NCI-H226 (cell line): ENCODE measurements at regions not wholly inside any gene's neighbourhood (a gene's known extent, or its start where the extent isn't known, plus 50 kb on each side); places are given as distances from the start of the nearest gene placed in this dataset.
A peak's percentile ranks its signal among the peaks of the same experiment; 100 is the strongest.

ENCODE experiments used
- DNase-seq: peaks from one replicate; pipeline ENCODE4 v3.0.0-alpha.2; 2015

DNA sequence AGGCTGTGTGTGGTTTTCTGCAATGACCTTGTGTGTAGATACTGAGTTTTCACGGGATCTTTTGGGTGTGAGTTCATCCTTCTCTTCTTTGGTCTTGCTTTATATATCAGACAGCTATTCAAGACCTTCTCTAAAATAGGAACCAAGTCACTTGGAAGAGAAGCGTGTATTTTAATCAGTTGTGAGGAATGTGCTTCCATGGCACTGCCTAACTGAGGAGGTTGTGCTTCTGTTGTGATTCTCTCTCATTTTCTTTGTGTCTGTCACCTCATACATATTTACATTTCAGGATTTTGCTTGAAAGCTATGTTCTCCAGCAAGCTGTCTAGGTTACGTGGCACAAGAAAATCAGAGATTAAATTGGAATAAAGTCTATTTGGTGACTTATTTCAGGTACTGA is 428.7 kb downstream of the QKI start:
- no peak for DNase-seq

DNA sequence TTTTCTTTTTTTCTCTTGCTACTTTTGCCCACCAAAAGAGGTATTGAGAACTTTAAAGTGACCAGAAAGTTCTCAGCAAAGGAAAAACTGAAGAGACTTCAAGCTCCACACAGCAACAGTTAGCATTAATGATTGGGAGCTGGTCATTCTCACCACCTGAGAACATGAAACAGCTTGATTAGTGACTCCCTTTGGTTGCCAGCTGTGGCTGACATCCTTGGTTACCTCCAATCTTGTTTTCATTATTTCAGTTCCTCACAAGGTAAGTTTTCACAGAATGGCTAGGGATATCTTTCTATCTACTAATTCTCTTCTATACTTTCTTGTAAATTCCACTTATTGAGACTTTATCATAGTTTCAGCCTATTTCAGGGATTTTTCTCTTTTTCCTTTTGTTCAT is 427.9 kb downstream of the QKI start:
- no peak for DNase-seq

DNA sequence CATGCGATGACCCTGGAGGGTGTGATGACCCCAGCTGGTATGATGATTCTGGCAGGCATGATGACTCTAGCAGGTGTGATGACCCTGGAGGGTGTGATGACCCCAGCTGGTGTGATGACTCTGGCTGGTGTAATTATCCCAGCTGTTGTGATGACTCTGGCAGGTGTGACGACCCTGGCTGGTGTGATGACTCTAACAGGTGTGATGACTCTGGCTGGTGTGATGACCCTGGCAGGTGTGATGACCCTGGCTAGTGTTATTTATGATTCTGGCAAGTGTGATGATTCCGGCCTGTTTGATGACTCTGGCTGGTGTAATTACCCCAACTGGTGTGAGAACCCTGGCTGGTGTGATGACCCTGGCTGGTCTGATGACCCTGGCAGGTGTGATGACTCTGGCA is 427.2 kb downstream of the QKI start:
- DNase-seq, result no peak

DNA sequence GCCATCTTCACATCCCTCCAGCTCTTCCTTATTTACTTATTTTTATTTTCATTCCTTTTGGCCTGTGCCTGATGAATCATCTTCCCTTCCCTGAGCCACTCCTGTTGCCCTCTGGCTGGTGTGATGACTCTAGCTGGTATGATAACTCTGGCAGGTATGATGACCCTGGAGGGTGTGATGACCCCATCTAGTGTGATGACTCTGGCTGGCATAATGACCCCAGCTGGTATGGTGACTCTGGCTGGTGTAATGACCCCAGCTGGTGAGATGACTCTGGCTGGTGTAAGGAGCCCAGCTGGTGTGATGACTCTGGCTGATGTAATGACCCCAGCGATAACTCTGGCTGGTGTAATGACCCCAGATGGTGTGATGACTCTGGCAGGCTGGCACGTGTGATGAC is 426.8 kb downstream of the QKI start:
- no peak for DNase-seq

DNA sequence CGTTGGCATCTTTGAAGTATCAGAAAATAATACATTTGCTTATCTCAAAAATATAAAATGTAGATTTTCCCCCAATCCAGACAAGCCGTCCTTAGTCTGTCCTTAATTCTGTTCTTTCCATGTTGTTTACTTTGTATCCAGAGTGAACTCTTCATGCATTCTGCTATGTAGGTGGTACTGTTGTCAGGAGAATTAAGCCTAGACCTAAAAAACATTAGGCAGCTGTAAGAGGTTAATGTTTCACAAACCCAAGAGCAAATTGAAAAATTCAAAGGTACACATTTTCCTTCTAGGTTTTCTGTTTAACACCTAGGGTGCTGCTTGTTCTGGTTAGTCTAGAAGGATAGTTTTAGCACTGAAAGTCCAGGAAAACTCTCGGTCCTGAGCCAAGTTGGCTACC is 426.4 kb downstream of the QKI start:
- no peak for DNase-seq

DNA sequence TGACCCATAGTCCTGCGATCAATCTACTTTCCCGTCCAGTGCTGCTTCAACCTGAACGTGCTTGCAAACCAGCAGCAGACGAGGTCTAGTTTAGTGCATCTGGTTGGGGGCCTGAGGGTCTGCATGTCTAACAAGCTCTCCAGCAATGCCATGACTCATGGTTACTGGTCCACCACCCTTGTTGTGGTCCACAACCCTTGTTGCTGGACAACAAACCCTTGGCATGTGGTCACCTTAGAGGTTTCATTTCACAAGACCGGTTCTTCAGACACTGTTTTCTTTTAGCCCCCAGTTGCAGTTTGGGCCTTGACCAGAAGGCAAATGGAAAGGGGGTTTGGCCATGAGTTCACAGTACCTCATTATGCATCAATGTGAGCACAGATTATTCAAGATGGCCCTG is 424.8 kb downstream of the QKI start:
- no peak for DNase-seq

DNA sequence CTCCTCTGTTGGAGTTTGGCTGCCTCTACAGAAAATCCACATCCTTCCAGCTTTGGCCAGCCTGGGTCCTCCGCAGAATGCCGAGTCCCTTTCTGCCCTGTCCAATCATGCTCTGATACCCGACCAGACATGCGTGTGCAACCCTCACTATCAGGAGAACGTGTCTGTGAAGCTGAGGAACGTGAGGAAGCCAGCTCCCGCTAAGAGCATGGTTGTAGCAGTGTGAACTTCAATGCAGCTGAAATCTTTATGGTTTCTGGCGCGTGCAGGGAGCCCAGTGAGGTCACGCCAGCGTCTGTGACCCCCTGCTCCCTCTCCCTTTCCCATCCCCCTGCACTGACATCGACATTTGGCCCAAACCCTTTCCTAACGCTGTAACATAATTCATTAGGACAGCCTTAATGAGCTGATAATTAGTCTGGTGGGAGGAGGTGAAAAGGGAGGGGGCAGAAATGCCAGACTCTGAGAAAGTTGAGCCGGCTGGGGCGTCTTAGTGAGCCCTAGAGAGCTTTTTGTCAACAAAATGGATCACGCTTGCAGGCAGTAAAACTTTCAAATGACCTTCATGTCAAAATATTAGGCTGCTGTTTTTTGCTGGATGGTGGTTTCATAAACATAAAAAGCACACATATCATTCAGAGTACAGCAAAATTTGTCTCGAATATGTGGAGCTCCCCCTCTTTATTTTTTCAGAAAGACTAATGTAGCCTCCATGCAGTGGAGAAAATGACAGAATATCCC is 423.3 kb downstream of the QKI start:
- DNase-seq, result no peak

DNA sequence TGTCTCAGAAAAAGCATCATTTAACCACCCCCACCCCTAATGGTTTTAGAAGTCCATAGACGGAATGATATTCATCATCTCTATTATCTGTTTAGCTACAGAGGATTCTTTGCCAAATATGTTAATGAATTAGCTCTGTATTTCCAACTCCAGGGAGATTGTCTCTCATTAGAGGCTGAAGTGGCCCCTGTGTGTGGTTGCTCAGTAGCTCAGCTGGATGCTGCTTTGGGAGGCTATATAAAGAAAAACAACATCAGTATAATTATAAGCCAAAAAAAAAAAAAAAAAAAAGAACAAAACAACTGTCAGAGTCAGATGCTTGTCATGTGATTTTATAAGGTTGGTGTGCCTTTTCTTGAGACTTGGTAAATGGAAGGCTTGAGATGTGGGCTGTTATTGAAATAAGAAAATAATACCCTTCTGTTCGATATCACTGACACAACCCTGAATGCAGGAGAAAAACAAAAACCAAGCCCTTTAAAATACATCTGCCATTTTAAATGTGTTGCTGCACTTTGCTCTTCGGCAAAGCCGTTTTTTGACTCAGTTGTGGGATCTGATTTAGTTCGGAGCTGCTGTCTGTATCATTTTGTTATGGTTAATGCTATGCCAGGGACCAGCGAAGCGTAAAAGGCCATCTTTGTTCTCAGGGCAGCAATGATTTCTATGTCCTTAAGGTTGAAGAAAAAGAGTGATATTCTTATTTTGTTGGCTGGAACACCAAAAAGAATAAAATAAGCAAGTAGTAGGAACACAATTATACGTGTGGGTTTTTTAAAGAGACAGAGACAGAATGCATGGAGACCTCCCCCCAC is 422.6 kb downstream of the QKI start:
- no peak for DNase-seq

DNA sequence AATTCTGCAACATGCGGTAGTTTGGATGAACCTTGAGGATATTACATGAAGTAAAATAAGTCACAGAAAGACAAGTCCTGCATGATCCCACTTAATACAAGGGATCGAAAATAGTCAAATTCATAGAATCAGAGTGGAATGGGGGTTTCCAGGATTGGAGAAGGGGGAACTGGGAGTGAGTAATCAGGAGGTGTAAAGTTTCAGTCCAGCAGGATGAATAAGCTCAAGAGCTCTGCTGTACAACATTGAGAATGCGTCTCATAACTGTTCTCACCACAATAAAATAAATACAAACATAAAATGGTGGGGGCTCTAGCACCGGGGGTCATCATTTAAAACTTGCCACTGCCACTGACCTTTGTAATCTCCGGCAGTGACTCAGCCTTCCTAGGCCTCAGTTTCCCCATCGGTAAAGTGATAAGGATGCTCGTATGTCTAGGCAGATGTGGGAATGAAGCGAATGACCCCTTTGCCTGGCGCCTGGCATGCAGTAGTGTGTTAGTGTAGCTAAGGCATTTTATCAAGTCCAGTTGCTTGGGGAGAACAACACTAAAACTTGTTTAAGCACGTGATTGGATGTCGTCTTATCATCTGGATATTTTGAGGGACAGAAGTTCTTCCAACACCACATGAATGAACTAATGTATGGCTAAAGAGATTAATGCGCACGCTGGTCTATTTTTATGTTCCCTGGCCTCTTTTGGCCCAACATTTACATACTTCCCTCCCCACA is 421.1 kb downstream of the QKI start:
- DNase-seq, result no peak

DNA sequence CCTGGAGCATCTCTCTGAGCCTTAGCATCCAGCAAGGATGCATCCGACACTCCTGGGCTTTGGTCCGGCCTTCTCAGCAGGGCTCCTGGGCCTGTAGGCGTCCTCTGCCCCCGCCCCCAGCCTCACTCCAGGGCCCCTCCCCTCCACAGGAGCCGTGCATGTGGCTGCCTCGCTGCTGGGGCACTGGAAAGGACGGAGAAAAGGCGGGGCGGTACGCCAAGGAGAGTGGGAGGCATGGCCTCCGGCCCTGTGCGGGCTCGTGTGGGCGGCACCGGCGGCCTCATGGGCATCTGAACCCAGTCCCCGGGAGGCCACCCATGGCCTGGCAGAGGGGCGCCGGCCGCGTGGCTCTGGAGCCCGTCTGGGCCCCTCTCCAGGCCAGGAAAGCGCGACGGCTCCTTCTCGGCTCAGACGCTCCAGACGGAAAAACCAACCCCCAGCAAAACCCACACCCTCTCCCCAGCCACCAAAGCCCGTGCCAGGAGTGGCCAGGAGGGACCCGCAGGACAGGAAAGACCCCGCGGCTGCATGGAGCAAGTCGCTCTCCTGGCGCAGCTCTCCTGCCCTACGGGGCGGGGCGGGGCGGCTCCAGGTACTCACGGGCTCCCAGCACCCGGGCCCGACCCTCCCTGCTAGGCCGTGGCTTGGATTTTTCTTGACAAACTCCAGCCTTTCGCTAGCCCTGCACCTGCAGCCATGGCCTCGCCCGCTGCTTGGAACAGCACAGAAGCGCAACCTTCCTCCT is 419.9 kb downstream of the QKI start:
- no peak for DNase-seq

DNA sequence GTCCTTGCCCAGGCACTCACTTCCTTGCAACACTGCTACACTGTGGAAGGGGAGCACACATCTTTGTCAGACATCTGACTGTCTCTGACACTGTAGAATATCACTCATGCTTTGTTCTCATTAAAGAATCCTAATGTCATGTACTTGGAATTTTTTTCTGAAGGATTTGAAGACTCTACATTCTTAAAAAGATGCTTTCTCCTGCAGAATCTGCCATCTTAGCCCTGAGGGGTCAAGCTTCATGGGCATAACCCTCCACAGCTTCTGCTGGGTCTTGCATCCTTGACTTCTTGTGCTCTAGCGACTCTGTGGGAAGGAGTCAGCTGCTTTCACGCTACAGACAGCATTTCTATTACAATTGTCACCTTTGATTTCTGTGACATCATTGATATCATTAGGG is 417.2 kb downstream of the QKI start:
- DNase-seq, result no peak

DNA sequence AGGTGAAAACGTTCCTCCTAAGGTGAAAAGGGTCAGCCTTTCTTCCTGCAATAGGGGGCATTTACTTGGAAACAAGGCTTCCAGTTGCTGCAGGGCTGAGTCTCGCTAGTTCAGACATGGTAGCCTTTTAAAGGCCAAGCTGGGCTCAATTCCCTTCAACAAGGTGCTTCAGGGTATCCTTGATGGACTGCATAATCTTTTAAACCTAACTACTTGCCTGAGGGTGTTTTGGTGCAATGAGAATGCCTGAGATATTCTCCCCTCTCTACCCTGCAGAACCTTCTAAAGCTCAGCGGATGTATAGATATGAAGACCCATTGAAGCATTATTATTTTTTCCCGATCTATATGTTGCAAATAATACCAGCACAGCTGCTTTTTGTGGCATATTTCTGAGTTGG is 416.1 kb downstream of the QKI start:
- no peak for DNase-seq

DNA sequence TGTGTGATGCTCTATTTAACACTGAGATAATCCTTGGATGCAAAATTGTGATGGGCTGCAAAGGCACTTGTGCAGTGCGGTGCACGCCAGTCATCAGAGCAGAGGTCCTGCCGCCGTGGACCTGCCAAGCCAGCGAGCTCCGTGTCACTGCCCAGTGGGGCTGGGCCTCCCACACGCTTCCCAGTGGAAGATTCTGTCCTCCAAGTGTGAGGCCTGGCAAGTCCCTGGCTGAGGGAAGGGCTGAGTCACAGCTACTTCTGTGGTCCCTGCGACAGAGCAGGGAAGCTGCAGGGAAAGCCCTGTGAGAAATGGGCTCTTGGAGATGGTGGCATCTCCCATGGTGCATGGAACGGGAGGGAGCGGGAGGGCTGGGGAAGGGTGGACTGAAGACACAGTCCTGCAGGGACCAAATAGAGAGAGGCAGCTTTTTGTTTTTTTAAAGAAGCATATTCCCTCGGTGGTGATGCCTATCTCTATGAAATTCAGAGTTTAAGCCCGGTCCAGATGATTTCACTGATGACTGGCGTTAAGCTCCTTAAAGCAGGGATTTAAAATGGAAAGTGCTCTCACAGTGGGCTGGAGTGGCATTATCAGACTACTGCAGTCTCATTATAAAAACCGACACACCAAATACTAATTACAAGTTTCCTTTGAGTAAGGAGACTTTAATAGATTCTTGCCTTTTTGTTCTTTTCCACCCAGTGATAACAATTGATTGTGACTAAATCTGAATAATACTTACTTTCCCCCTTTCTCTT is 413.7 kb downstream of the QKI start:
- no peak for DNase-seq

DNA sequence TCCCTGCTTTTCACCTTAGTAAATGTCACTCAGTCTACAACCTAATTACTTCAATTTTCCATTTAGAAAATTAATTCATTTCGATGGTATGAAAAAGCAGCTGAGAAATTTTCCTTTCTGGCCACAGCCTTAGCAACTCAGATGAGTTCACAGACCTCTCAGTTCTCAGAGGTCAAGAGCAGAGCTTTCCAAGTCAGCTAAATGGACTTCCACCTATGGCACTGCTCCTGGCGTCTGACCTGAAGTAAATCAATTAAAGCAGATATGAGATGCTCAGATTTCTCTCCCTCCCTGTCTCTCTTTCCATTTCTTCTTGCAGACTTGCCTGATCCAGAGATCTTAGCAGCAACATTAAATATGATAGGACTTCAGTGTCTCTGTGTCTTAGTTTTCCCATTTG is 412.6 kb downstream of the QKI start:
- DNase-seq, result no peak

DNA sequence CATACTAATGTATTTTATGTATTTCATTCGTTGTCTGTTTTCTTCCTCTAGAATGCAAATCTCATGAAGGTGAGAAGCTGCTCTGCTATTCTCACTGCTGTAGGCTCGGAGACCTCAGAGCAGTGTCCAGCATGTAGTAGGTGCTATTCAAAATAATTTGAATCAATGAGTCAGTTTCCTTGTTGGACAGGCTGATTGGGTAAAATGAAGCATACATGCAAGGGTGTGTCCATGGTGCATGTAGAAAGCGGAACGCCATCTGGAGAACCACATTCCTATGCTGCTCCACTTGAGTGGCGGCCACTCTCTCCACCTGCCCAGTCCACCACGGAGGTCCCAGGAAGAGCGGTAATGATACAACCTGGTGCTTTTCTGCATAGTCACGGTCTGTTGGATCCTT is 412.1 kb downstream of the QKI start:
- DNase-seq, result no peak

DNA sequence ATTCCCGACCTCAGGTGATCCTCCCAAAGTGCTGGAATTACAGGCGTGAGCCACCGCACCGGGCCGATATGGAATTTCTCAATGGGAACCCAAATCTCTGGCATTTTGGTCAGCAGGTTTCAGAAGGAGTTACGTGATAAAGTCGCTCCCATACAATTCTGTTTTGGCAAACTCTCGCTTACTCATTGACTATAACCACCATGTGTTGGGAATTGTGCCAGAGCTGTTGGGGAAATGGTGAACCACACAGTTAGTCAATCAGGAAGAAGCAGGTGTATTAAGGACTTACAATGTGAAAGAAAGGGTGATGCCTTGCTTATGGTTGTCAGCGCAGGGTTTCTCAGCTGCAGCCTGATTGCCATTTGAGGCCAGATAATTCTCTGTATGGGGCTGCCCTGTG is 410.5 kb downstream of the QKI start:
- DNase-seq, result peak; percentile 6

DNA sequence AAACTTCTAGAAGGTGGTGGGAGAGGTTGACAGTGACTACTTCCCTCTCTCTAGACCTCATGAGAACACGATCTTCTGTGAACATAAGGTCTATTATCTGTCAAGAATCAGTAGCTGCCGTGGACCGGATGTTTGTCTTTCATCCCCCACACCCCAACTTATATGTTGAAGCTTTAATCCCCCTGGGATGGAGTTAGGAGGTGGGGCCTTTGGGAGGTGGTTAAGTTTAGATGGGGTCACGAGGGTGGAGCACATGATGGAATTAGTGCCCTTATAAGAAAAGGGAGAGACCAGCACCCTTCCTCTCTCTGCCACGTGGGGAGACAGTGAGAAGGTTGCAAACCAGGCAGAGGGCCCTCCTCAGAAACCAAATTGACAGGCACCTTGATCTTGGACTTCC is 409.1 kb downstream of the QKI start:
- DNase-seq, result no peak

DNA sequence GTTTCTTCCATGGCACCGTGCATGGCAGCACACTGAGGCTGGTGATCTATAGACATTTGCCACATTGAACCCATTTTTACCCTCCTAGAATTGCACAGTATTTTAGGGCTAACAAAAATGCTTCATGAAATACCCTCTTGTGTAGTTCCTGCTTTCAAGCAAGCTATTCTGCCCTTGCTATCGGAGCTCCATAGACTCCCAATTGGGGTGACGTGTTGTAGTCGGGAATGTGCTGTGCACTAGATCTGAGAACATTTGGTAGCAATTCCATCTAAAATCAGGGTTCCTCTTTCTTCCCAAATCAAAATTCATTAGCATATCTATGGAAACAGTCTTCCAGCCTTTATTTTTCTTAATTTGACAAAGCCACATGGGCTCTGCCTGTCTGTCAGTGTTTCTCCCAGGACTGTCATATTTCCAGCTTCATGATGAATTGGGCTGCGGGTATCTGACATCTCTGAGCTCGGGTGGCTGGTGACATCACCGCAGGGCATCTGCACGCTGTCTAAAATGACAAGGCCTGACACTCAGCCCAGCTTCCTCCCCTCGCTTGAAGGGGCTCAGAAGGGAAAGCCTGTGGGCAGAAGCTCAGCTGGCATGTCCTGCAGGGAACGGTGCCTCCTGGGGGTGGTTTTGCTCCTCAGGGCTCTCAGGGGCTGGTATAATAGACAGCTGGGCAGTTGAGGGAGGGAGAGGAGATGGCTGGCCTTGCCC is 406.4 kb downstream of the QKI start:
- no peak for DNase-seq

DNA sequence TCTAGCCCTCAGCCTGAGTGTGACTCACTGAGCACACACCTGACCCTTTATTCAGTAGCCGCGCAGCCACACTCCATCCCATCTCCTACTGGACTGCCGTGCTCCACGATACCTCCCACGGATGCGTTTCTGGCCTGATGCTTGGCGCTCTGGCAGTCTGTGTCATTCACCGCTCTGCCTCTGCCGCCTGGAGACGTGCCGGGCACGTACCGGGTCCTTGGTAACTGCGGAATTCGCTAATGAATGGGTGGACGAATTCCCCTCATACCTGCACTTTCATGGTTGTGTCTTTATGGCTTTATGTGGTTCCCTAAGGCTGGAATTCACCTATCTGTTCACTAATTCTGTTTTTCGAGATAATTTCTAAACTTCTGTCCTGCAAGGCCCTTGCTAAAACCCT is 405.7 kb downstream of the QKI start:
- no peak for DNase-seq

DNA sequence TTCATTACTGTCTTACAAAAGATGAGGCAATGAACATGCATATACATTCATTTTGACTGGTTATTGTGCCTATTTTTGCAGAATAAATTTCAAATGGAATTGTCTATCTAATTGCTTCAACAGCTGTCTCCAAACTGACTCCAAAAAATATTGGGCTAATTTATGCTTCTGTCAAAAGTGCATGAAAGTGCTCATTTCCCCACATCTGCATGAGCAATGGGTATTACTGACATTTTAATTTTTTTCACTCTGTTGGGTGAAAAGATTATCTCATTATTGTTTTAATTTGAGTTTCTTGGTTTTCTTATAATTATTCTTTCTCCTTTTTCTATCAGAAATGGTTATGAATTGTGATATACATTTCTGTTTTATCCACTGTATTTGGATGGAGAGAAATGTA is 404.2 kb downstream of the QKI start:
- DNase-seq, result no peak

DNA sequence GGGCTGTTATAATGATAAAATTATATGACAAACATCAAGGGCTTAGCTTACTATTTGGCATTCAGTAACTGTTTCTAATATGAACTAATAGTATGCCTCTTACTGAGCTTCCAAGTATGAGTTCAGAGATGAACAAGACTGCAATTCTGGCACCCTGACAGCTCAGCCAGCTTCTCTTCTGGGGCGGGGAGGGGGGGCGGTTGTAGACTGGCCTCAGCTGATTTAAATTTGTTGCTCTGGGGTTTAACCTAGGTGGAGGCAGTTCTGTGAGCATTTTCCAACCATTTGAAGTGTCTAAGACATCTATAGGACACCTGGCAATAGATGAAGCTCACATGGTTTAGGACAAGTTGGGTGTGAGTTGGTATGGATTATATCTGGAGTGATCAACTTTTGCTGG is 401.9 kb downstream of the QKI start:
- DNase-seq, result no peak

DNA sequence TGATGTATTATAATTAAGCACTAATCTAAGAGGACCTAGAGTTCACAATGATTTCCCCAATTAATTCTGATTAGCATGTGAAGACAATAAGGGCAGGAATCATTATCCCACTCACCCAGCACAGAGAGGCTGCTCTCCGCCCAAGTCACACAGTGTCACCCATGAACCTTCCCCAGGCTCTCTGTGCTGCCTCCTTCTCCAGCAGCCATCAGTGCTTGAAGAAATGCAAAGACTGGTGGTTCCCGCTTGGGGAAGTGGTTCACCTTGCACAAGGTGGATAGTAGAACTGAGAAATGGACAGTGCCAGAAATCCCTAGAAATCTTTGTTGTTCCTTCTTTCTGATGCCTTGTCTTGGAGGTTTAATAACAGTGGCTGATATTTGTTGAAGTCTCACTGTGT is 401.3 kb downstream of the QKI start:
- no peak for DNase-seq
